GM12864 (cell line): ENCODE measurements at regions not wholly inside any gene's neighbourhood (a gene's known extent, or its start where the extent isn't known, plus 50 kb on each side); places are given as distances from the start of the nearest gene placed in this dataset.
"Not testable (repeated sequence)": the region's sequence is repeated elsewhere in the genome, so short reads cannot be mapped to it uniquely, and the experiment has no call there.

Experiments
- DNase-seq: peaks from one replicate; pipeline ENCODE4 v3.0.0-alpha.2; 2011; ENCODE audit warnings: low read depth
- H3K4me3 ChIP-seq: 2 replicates; pipeline ENCODE4 v1.5.1; 2011; ENCODE audit warnings: mild to moderate bottlenecking, low read depth, low read length, control low read depth
- TF ChIP-seq, protein P1 (sequence below): IDR thresholded peaks from 2 replicates; pipeline ENCODE4 v1.5.1; 2011; ENCODE audit warnings: low read depth, mild to moderate bottlenecking, moderate library complexity, low read length, control low read depth, inconsistent platforms; ENCODE audit errors: missing control alignments

DNA sequence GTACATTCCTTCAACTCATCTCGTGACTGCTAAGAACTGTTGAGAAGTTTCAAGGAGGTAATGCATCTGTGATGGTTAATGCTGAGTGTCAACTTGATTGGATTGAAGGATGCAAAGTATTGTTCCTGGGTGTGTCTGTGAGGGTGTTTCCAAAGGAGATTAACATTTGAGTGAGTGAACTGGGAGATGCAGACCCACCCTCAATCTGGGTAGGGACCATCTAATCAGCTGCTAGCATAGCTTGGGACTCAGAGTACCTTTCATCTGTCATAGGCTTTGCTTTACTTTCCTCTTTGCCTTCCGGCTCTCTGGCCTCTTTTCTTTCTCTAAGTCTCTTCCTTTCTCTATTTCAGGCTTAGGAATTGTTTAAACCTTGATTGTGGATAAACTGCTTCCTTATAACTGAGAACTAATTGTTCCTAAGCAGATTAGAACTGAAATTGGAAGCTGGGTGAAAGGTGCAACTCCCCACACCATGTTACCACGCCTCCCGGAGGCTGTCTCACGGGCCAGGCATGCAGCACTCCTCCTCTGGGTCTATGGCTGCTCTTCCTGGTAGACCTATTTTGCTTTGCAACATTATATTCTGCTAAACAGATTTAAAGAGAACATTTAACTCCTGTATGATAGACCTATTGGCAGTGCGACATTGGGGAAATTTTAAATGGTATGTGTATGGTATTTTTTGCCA is 298.2 kb downstream of the CCSER2 start:
- no peak for DNase-seq
- TF ChIP-seq, protein P1, sequence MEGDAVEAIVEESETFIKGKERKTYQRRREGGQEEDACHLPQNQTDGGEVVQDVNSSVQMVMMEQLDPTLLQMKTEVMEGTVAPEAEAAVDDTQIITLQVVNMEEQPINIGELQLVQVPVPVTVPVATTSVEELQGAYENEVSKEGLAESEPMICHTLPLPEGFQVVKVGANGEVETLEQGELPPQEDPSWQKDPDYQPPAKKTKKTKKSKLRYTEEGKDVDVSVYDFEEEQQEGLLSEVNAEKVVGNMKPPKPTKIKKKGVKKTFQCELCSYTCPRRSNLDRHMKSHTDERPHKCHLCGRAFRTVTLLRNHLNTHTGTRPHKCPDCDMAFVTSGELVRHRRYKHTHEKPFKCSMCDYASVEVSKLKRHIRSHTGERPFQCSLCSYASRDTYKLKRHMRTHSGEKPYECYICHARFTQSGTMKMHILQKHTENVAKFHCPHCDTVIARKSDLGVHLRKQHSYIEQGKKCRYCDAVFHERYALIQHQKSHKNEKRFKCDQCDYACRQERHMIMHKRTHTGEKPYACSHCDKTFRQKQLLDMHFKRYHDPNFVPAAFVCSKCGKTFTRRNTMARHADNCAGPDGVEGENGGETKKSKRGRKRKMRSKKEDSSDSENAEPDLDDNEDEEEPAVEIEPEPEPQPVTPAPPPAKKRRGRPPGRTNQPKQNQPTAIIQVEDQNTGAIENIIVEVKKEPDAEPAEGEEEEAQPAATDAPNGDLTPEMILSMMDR: no peak
- no peak overlapping the region for H3K4me3 ChIP-seq

DNA sequence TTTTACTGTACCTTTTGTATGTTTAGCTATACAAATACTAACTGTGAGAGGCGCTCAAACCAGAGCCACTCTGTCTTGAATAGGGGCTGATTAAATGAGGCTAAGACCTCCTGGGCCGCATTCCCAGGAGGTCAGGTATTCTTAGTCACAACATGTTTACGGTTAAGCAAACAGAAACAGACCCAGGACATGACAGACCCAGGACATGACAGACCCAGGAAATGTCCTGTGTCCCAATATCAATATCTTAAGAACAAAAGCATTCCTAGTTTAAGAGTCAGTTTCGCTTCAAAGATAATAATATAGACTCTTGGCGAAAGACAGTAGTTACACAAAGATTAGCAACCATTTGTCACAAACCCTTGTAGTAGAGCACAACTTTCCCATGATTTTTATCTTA is 304.5 kb downstream of the CCSER2 start:
- H3K4me3 ChIP-seq: no peak overlapping the region
- TF ChIP-seq, protein P1: no peak
- no peak for DNase-seq

DNA sequence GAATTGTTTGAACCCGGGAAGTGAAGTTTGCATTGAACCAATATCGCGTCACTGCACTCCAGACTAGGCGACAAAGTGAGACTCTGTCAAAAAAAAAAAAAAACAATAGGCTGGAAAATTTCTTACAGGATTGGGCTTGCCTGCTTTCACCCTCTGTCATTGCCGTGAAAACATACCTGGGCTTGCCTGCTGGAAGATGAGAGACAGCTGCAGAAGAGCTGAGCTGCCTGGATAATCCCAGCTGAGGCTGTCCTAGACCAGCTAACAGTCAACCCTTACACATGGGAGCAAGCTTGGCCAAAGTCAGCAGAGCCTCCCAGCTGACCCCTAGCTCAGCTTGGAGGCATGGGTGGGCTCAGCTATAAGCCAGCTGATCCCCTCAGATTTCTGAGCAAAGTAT is 306.2 kb downstream of the CCSER2 start:
- TF ChIP-seq, protein P1: no peak

DNA sequence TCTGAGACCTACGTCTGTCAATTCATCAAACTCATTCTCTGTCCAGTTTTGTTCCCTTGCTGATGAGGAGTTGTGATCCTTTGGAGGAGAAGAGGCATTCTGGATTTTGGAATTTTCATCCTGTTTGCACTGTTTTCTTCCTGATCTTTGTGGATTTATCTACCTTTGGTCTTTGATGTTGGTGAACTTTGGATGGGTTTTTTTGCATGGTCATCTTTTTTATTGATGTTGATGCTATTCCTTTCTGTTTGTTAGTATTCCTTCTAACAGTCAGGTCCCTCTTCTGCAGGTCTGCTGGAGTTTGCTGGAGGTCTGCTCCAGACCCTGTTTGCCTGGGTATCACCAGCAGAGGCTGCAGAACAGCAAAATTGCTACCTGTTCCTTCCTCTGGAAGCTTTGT is 322.2 kb downstream of the CCSER2 start:
- not testable (repeated sequence) for H3K4me3 ChIP-seq, DNase-seq

More for the DNA sequence above, 306.2 kb downstream of the CCSER2 start:
- no peak for DNase-seq
- H3K4me3 ChIP-seq: no peak overlapping the region

DNA sequence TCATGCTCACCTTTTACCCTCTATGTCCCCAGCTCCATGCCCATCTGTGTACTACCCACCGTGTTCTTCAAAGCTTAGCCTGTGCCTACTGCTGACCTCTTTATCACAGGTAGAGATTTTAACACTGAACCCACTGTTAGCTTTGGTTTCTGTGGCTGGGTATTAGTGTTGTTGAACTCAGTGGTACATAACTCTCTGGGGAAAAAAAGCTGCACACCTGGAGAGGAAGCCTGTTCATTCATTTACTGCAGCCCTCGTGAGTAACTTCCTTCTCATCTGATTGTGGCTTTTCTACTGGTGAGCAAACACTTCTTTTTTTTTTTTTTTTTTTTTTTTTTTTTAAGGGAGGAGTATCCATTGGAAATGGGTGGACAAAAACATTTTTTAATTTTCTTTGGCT is 326.3 kb downstream of the CCSER2 start:
- DNase-seq: no peak
- no peak overlapping the region for H3K4me3 ChIP-seq
- TF ChIP-seq, protein P1: no peak

DNA sequence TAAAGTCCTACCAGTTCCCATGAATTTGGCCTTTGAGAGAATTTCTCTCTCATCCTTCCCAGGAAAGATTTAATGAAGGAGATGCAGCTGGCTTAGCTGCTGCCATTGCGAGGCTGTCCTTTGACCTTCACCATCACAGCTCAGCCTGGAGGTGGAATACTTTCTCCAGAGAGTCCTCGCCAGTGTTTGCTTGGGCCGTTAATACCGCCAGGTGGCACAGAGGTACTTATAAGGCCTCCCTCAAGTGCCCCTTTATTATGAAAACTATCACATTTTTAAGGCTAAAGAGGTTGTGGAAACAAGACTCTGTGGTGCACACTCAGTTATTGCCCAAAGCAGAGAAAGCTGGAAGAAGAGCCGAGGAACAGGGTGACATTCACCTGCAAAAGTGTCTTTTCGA is 330.6 kb downstream of the CCSER2 start:
- TF ChIP-seq, protein P1: no peak
- DNase-seq: no peak
- no peak overlapping the region for H3K4me3 ChIP-seq

DNA sequence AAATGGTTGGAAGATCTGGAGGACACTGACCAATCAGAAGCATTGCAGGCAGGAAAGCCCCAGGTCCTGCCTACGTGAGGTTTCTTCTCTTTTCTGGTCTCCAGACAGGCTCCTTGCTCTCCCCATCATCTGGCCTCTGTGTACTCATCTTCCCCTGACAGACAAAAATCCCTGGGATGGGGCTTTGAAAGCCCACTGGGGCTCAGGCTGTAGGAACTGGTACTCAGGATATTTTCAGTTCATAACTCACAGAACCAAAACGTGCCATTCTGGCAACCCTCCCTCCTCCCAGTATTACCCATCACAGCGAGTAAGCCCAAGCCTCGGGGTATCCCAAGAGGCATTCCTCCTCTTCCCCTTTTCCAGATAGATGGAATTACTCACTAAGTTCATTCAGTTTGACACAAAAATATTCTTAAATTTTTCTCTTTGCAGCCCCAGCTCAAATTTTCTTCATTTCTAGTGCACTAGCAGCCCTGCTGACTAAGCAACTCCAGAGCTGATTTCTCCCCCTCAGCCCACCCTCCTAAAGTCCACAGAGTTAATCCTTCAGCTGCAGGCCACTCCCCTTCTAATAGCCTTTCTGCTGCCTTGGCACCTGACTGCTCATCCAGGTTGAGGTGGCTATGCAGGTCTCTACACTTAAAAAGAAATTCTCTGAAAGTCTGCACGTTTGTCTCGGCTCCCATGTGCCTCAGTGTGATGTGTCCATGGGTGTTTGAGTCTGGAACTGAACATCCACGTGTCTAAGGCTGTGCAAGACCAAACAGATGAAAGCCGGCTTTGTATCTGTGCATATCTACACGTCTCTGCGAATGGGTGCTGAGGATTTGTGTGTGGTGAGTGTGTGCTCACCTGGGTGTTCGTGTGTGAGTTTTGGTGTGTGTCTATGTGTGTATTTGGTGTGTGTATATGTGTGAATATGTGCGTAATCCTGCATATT is 331.4 kb downstream of the CCSER2 start:
- DNase-seq: no peak
- TF ChIP-seq, protein P1: no peak
- no peak overlapping the region for H3K4me3 ChIP-seq
